ENCODE measurements at regions not wholly inside any gene's neighbourhood (a gene's known extent, or its start where the extent isn't known, plus 50 kb on each side); places are given as distances from the start of the nearest gene placed in this dataset.

DNA sequence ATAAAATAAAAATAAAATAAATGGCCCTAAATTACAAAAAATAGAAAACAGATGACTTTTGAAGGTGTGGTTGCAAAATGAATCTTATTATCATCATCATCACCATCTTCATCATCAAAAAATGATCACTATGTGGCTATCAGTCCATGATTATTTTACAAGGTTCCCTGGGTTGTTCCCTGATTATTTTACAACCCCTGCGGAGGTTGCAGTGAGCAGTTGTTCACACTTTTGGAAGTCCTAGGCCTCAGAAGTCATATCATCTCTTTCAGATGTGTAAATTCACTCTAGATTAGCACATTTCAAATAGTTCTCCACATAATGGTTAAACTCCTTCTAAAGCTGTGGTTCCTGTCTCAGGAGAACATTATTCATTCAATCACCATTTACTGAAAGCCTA lies 57.4 kb upstream of the NR5A2 start:
- RAD21 ChIA-PET (ENCODE audit: unreplicated experiment), result no interaction called here
- Histone ChIP-seq H4K20me1 (ENCODE audit: control insufficient read depth, insufficient read depth) (no peaks in the 10 kb centered on the region), H3K36me3 (ENCODE audit: control insufficient read depth in 2 of 2, insufficient read depth in 2 of 2, low read length in 1 of 2) (no peaks in the 10 kb centered on the region), H3K4me1 (ENCODE audit: control insufficient read depth, insufficient read depth, low read length) (no peaks in the 10 kb centered on the region), H3K9me3 (replicated peaks; ENCODE audit: control insufficient read depth, insufficient read depth, low read length) (no peaks in the 10 kb centered on the region), H3K4me2 (ENCODE audit: control insufficient read depth, insufficient read depth) (no peak overlapping the region), H3K9ac (ENCODE audit: control insufficient read depth, insufficient read depth, low read length) (no peak overlapping the region), H3K4me3 (no peak overlapping the region), H3K27ac (ENCODE audit: control insufficient read depth, insufficient read depth) (no peak overlapping the region), H3K79me2 (ENCODE audit: control insufficient read depth, insufficient read depth, low read length) (no peaks in the 10 kb centered on the region), H3K27me3 (replicated peaks in 1 of 2; ENCODE audit: control insufficient read depth in 2 of 2, insufficient read depth in 2 of 2, low read length in 1 of 2) (peaks cover 0 to 3% of the 10 kb centered on the region in 2 experiments; a peak in 2 of 4 replicates), H2AFZ (ENCODE audit: control insufficient read depth, low read depth, low read length) (no peak overlapping the region)
- in situ Hi-C loops (cut with MboI), result no loop called here
- BruUV-seq (replicated peaks), result no TSS peak
- TF ChIP-seq GABPA (IDR thresholded peaks at IDR 0.05; ENCODE audit: low read depth), result no peak
- TF ChIP-seq, protein P1, sequence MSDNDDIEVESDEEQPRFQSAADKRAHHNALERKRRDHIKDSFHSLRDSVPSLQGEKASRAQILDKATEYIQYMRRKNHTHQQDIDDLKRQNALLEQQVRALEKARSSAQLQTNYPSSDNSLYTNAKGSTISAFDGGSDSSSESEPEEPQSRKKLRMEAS (IDR thresholded peaks at IDR 0.05; ENCODE audit: low read depth, low read length), result no peak
- no peak for TF ChIP-seq ZNF207 (IDR thresholded peaks at IDR 0.05; ENCODE audit: borderline replicate concordance)
- TF ChIP-seq, protein P2, sequence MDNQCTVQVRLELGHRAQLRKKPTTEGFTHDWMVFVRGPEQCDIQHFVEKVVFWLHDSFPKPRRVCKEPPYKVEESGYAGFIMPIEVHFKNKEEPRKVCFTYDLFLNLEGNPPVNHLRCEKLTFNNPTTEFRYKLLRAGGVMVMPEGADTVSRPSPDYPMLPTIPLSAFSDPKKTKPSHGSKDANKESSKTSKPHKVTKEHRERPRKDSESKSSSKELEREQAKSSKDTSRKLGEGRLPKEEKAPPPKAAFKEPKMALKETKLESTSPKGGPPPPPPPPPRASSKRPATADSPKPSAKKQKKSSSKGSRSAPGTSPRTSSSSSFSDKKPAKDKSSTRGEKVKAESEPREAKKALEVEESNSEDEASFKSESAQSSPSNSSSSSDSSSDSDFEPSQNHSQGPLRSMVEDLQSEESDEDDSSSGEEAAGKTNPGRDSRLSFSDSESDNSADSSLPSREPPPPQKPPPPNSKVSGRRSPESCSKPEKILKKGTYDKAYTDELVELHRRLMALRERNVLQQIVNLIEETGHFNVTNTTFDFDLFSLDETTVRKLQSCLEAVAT (IDR thresholded peaks at IDR 0.05), result no peak
- no peak for TF ChIP-seq CBFB (IDR thresholded peaks at IDR 0.05; ENCODE audit: low read depth)
- no peak for TF ChIP-seq NR2C2 (IDR thresholded peaks at IDR 0.05; ENCODE audit: borderline replicate concordance, control insufficient read depth, insufficient read length, low read depth)
- TF ChIP-seq, protein P3, sequence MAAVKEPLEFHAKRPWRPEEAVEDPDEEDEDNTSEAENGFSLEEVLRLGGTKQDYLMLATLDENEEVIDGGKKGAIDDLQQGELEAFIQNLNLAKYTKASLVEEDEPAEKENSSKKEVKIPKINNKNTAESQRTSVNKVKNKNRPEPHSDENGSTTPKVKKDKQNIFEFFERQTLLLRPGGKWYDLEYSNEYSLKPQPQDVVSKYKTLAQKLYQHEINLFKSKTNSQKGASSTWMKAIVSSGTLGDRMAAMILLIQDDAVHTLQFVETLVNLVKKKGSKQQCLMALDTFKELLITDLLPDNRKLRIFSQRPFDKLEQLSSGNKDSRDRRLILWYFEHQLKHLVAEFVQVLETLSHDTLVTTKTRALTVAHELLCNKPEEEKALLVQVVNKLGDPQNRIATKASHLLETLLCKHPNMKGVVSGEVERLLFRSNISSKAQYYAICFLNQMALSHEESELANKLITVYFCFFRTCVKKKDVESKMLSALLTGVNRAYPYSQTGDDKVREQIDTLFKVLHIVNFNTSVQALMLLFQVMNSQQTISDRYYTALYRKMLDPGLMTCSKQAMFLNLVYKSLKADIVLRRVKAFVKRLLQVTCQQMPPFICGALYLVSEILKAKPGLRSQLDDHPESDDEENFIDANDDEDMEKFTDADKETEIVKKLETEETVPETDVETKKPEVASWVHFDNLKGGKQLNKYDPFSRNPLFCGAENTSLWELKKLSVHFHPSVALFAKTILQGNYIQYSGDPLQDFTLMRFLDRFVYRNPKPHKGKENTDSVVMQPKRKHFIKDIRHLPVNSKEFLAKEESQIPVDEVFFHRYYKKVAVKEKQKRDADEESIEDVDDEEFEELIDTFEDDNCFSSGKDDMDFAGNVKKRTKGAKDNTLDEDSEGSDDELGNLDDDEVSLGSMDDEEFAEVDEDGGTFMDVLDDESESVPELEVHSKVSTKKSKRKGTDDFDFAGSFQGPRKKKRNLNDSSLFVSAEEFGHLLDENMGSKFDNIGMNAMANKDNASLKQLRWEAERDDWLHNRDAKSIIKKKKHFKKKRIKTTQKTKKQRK (IDR thresholded peaks at IDR 0.05; ENCODE audit: low read depth, low read length), result no peak
- no peak for ATAC-seq
- DNase-seq (ENCODE audit: low read depth, low spot score), result no peak
- POLR2A ChIA-PET, result no interaction called here
- SMC1A ChIA-PET (ENCODE audit: uncharacterized antibody, unreplicated experiment), result no interaction called here
- intact Hi-C loops (cut with micrococcal nuclease; ENCODE audit: unreplicated experiment), result no loop called here
- 38% methylated on average over 1 of the region's 1 CpG for WGBS (ENCODE audit: insufficient coverage, insufficient replicate concordance, low lambda C conversion rate, missing lambda C conversion rate)
- no peak for FAIRE-seq
- CTCF ChIA-PET, result no interaction called here
